ENCODE measurements at regions not wholly inside any gene's neighbourhood (a gene's known extent, or its start where the extent isn't known, plus 50 kb on each side); places are given as distances from the start of the nearest gene placed in this dataset.

- TF ChIP-seq POLR2A (IDR thresholded peaks at IDR 0.05) (no peak), CTCF (IDR thresholded peaks at IDR 0.05) (no peak)
Observed at GRCh38 chr9:30035761-30036160, 2348.7 kb upstream of the ACO1 start.
